Ovary (tissue), 3 donors: ENCODE measurements at regions not wholly inside any gene's neighbourhood (a gene's known extent, or its start where the extent isn't known, plus 50 kb on each side); places are given as distances from the start of the nearest gene placed in this dataset.

Experiments used
- CTCF ChIP-seq, 3 donors: fragments of 450-650 bp in 2 of 3; fragments of 200-600 bp in 1 of 3; IDR thresholded peaks; one replicate each; pipeline versions ENCODE4 v1.5.1 to v1.8.0; 2016 to 2022; ENCODE audit warnings: antibody characterized with exemption in 3 of 3, mild to moderate bottlenecking in 1 of 3
- EP300 ChIP-seq: sonication (generic); formaldehyde crosslinking; IDR thresholded peaks from one replicate; pipeline ENCODE4 v1.6.1; 2017; ENCODE audit warnings: antibody characterized with exemption
- donor health status: DM: no; HTN: no; CAD: no.

- TF ChIP-seq CTCF (IDR thresholded peaks at IDR 0.05) (no peak), EP300 (no peak)
Observed at GRCh38 chr19:29386970-29387369, 138.8 kb upstream of the VSTM2B start.
